Amniotic stem cell (primary cell): ENCODE measurements at regions not wholly inside any gene's neighbourhood (a gene's known extent, or its start where the extent isn't known, plus 50 kb on each side); places are given as distances from the start of the nearest gene placed in this dataset.
"Not testable (repeated sequence)": the region's sequence is repeated elsewhere in the genome, so short reads cannot be mapped to it uniquely, and the experiment has no call there.

Experiments
- DNase-seq: peaks from one replicate; lab custom pipeline; 2025; lab: John Stamatoyannopoulos, UW

DNA sequence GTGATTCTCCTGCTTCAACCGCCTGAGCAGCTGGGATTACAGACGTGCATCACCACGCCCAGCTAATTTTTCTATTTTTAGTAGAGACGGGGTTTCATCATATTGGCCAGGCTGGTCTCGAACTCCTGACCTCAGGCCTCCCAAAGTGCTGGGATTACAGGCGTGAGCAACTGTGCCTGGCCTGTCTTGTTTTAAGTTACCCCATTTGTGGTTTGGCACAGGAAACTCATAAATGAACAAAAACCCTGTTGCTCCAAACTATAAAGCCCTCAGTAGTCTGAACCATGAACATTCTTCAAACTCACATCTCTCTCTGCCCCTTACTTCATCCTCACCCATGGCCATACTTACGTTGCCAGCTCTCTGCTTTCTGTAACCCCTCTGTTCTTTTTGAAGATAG lies 61.7 kb downstream of the RHOU start:
- not testable (repeated sequence) for DNase-seq

GRCh38 chr1:228798035-228798434 lies 62.8 kb downstream of the RHOU start:
- DNase-seq: no peak

GRCh38 chr1:228798548-228798947 lies 63.3 kb downstream of the RHOU start:
- DNase-seq: no peak

DNA sequence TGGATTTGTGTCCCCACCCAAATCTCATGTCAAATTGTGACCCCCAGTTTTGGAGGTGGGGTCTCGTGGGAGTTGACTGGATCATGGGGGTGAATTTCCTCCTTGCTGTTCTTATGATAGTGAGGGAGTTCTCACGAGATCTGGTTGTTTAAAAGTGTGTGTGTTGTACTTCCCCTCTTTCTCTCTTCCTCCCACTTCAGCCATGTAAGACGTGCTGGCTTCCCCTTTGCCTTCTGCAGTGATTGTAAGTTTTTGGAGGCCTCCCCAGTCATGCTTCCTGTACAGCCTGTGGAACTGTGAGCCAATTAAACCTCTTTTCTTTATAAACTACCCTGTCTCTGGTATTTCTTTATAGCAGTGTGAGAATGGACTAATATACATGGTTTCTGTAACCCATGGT lies 64.6 kb downstream of the RHOU start:
- no peak for DNase-seq

- no peak for DNase-seq
Observed at GRCh38 chr1:228801068-228801467, 65.8 kb downstream of the RHOU start.

DNA sequence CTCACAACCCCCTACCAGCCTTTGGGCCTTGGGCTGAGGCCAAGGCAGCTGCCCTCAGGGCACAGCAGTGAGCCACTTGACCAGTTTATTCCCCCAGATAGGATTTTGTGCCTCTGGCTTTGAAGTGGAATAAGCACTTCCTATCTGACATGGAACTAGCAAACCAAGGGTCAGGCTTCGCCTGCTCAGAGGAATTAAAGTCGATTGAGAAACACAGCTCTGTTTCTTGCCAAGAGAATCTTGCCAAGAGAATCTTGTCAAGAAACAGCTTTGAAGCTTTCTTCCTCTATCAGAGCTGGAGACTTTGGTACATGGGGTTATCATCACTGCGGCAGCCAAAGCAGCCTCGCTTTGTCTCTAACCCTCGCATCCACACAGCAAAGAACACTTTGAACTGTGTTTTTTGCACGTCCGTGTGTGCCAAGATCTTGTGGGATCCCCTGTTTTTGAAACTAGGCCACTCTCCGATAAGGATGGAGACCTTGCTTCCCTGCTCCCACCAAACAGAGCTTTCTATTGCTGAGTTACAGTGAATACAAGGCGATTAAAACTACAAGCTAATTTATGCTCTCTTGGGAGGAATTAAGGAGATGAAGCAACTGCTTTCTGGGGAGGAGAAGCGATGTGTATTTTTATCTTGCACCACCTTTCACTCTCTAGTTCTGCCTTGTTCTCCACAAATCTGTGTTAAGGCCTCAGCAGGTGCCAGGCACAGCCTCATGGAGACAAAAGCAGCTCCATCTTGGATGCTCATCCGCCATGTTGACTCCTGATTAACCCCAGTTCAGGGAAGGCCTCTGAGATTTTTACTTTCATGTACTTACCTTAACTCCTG lies 67.3 kb downstream of the RHOU start:
- no peak for DNase-seq

GRCh38 chr1:228803421-228803820 lies 68.1 kb downstream of the RHOU start:
- no peak for DNase-seq

- DNase-seq: no peak
Observed at GRCh38 chr1:228804173-228804572, 68.9 kb downstream of the RHOU start.

DNA sequence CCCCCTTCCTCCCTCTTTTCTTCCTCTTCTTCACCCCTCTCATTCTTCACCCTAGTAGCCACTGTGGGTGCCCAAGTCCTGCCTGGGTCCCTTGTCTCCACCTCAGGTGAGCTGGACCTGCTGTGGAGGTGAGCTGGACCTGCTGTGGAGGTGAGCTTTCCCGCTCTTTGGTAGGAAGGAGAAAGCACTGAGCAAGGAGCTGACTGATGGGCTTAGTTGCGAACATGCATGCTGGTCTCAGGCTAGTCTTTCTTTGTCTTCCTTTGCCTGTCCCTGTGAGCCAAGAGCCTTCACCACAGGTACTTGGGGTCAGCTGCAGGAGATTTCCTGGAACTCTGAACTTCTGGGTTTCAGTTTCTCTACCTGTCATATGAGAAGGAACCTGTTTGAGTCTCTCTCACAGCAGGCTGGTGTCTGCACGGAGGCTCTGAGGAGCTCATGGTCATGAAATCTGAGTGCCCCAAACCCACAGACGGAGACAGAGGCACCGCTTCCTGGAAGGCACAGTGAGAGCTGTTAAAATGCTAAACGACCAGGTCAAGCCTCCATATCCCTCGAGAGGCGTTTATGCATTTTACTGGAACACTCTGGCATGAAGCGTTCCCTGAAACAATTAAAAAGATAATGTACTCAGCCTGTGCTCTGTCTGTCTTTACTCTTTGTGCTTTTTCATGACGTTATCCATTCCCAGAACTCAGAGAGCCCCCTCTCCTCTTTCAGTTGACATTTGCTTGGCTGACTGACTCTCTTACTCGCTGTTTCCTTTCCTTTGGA lies 69.5 kb downstream of the RHOU start:
- no peak for DNase-seq

GRCh38 chr1:228807904-228808605 lies 72.8 kb downstream of the RHOU start:
- DNase-seq: no peak

DNA sequence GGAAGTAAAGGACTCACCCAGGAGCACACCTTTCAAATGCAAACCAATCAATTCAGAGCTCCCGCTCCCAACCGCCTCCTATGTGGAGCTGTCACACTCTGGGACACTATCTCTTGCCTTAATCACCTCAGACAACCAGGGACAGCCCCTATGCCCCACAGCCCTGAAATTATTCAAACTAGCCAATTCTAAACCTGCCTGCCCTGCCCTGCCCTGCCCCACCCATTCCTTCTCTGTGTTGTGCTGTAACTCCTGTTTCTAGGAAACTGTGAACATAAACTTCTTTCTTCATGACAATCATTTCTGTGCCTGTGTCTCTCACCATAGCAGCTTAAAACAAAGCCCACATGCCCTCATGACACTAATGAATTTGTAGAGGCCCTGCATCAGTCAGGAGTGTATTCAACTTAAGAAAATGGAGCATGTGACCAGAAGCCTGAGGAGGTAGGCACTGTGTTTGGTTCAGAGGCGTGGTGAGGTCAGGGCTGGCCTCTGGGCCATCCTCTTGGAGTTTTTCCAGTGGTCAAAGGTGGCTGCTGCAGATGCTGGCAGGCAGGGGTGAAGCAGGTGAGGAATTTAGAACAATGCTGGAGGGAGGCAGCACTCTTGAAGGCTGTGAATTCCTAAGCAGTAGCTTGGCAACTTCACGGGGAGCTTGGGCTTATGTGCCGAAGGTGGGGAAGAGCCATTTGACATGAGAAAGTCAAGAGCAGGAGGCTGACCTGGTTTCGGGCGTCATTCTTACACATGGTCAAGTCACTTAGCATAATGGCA lies 74.5 kb downstream of the RHOU start:
- DNase-seq: no peak

- DNase-seq: no peak
Observed at GRCh38 chr1:228810395-228810758, 75.1 kb downstream of the RHOU start.

DNA sequence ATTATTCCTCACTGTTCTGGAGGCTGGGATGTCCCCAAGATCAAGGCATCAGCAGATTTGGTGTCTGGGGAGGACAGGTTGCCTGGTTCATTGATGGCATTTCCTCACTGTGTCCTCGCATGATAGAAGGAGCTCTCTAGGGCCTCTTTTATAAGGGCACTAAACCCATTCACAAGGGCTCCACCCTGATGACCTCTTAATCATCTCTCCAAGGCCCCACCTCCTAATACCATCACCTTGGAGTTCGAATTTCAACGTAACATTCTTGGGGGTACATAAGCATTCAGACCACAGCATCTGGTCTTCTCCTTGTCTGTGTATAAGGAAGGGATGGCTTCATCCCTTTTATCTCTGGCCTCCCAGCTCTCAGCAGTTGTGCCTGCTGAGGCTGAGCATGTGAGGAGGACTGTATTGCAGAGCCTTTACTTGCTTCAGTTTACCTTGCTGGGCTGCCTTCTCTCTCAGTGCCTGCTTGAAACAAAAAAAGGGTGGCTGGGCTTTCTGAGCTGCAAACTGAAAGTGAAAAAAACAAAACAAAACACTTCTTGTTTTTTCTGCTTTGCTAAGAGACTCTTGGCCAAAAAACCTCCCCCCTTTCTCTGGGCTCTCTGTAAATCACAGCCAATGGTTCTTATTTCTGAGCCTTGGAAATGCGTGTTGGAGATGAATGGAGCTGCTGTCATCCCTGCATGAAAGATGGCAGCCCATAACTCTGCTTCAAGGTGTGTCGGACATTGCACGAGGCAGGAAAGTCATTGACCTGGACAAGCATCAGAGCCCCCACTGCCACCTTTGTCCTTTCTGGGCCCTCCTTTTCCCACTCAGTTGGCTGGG lies 75.8 kb downstream of the RHOU start:
- DNase-seq: no peak

- no peak for DNase-seq
Observed at GRCh38 chr1:228811712-228812305, 76.5 kb downstream of the RHOU start.

- DNase-seq: no peak
Observed at GRCh38 chr1:228812961-228813360, 77.7 kb downstream of the RHOU start.

DNA sequence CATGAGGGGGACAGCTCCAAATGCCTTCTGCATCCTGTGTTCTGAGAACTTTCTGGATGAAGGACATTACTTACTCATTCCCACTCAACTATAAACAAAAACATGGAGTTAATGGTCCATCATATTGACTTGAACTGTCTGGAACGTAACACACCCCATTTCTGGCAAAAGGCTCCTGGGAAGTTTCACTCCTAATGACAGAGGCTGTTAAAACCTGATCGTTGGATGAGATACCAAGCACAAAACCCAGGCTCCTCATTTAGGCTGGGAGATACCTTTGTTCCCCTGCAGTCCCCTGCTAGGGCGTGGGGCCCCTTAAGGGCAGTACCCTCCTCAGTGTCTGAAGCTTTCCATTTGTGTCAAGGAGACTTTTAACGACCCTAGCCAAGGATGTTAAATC lies 78.9 kb downstream of the RHOU start:
- DNase-seq: no peak

- no peak for DNase-seq
Observed at GRCh38 chr1:228818296-228818695, 83.0 kb downstream of the RHOU start.

DNA sequence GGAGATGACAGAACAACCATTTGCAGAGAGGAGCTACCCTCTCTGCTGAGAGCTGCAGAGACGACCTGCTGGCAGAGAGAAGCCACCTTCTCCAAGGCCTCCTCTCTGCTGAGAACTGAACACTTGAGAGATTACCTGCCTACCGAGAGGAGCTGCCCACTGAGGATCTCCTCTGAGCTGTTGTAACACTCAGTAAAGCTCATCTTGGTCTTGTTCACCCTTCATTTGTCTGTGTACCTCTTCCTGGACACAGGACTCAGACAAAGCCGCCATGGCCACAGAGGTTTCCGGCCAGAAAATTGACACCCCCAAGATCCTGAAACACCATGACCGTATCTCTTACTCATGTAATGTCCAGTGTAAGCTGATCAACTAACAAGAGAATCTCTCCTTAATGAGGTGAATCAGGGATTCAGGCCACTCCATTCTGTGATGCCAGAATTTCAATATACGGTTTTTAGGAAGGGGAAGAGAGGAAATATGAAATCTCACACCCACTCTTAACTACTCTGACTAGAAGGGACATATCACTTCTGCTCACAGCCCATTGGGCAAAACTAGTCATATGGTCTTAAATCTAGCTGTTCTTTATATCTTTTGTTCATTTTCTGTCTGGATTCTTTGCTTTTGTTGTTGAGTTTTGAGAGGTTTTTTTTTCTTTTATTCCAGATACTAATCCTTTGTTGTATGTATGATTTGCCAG lies 83.8 kb downstream of the RHOU start:
- DNase-seq: no peak

- DNase-seq: no peak
Observed at GRCh38 chr1:228821252-228821651, 86.0 kb downstream of the RHOU start.

- no peak for DNase-seq
Observed at GRCh38 chr1:228823200-228823599, 87.9 kb downstream of the RHOU start.
